ENCODE measurements at regions not wholly inside any gene's neighbourhood (a gene's known extent, or its start where the extent isn't known, plus 50 kb on each side); places are given as distances from the start of the nearest gene placed in this dataset.
"Not testable (repeated sequence)": the region's sequence is repeated elsewhere in the genome, so short reads cannot be mapped to it uniquely, and the experiment has no call there.

- H3K4me3 ChIP-seq (ENCODE audit: low read depth, low read length), result no peak overlapping the region
- no peak for TF ChIP-seq CTCF (IDR thresholded peaks at IDR 0.05; ENCODE audit: low read depth, low read length)
These were observed 70.6 kb upstream of the CCN2 start for GRCh38 chr6:132021552-132022375.

GRCh38 chr6:132020918-132021317, 69.7 kb upstream of the CCN2 start:
- H3K4me3 ChIP-seq (ENCODE audit: low read depth, low read length), result not testable (repeated sequence)

GRCh38 chr6:132020138-132020581, 69.0 kb upstream of the CCN2 start:
- no peak overlapping the region for H3K4me3 ChIP-seq (ENCODE audit: low read depth, low read length)
- no peak for TF ChIP-seq CTCF (IDR thresholded peaks at IDR 0.05; ENCODE audit: low read depth, low read length)

GRCh38 chr6:132019586-132019985, 68.4 kb upstream of the CCN2 start:
- TF ChIP-seq CTCF (IDR thresholded peaks at IDR 0.05; ENCODE audit: low read depth, low read length), result no peak
- no peak overlapping the region for H3K4me3 ChIP-seq (ENCODE audit: low read depth, low read length)

- no peak overlapping the region for H3K4me3 ChIP-seq (ENCODE audit: low read depth, low read length)
These were observed 66.8 kb upstream of the CCN2 start for GRCh38 chr6:132017942-132018341.

GRCh38 chr6:132016396-132016795, 65.2 kb upstream of the CCN2 start:
- TF ChIP-seq CTCF (IDR thresholded peaks at IDR 0.05; ENCODE audit: low read depth, low read length), result no peak
- H3K4me3 ChIP-seq (ENCODE audit: low read depth, low read length), result no peak overlapping the region

More at GRCh38 chr6:132017942-132018341, 66.8 kb upstream of the CCN2 start:
- TF ChIP-seq CTCF (IDR thresholded peaks at IDR 0.05; ENCODE audit: low read depth, low read length), result no peak

- H3K4me3 ChIP-seq (ENCODE audit: low read depth, low read length), result no peak overlapping the region
- TF ChIP-seq CTCF (IDR thresholded peaks at IDR 0.05; ENCODE audit: low read depth, low read length), result no peak
These were observed 60.4 kb upstream of the CCN2 start for GRCh38 chr6:132011582-132011981.

- H3K4me3 ChIP-seq (ENCODE audit: low read depth, low read length), result no peak overlapping the region
- no peak for TF ChIP-seq CTCF (IDR thresholded peaks at IDR 0.05; ENCODE audit: low read depth, low read length)
These were observed 58.0 kb upstream of the CCN2 start for GRCh38 chr6:132009175-132009574.

Measured in WI38 (cell line).